Peyer's patch (tissue), 4 donors: ENCODE measurements at regions not wholly inside any gene's neighbourhood (a gene's known extent, or its start where the extent isn't known, plus 50 kb on each side); places are given as distances from the start of the nearest gene placed in this dataset.

Source experiments
- CTCF ChIP-seq, 6 experiments: fragments of 450-650 bp in 4 of 6; fragments of 200-600 bp in 2 of 6; sonication (generic) in 1 of 6; IDR thresholded peaks; one replicate each; pipeline ENCODE4 v1.5.1; 2017 to 2019; ENCODE audit warnings: antibody characterized with exemption in 6 of 6, mild to moderate bottlenecking in 3 of 6, moderate library complexity in 1 of 6
- POLR2A ChIP-seq, 2 donors: fragments of 450-650 bp; IDR thresholded peaks; one replicate each; pipeline ENCODE4 v1.5.1; 2017; ENCODE audit warnings: antibody characterized with exemption in 2 of 2, mild to moderate bottlenecking in 2 of 2, moderate library complexity in 2 of 2

- TF ChIP-seq CTCF (IDR thresholded peaks at IDR 0.05) = no peak
- TF ChIP-seq POLR2A (IDR thresholded peaks at IDR 0.05) = no peak
These were observed 252.4 kb downstream of the PCDH7 start for GRCh38 chr4:30972542-30972941.
